ENCODE measurements at regions not wholly inside any gene's neighbourhood (a gene's known extent, or its start where the extent isn't known, plus 50 kb on each side); places are given as distances from the start of the nearest gene placed in this dataset.

- Mint-ChIP-seq H3K9me3 (no peaks in the 10 kb centered on the region), H3K4me3 (no peak overlapping the region), H3K36me3 (ENCODE audit: insufficient read depth in 1 of 3, low read depth in 3 of 3) (no peaks in the 10 kb centered on the region), H3K27me3 (ENCODE audit: low read depth) (no peaks in the 10 kb centered on the region; the same call in 1 of the 2 replicates), H3K4me1 (peaks cover 28 to 36% of the 10 kb centered on the region in 2 experiments), H3K27ac (no peak overlapping the region)
- WGBS (ENCODE audit: extremely low coverage, insufficient read length, low lambda C conversion rate), result no CpG with 5 or more reads among the region's 6 CpGs
- Histone ChIP-seq H2BK20ac (ENCODE audit: low read depth, low read length, poor library complexity, severe bottlenecking) (no peak overlapping the region), H3K9ac (ENCODE audit: extremely low read depth, insufficient read length, low read length) (no peak overlapping the region), H3K79me2 (ENCODE audit: insufficient read depth, low read length) (no peaks in the 10 kb centered on the region), H2AFZ (ENCODE audit: low read length) (no peak overlapping the region), H3K56ac (ENCODE audit: insufficient read length, low read depth, low read length) (no peak overlapping the region), H4K91ac (ENCODE audit: insufficient read length, low read depth, low read length) (no peak overlapping the region), H3K14ac (ENCODE audit: insufficient read depth, low read length) (no peak overlapping the region), H2BK120ac (ENCODE audit: low read depth, low read length, poor library complexity, severe bottlenecking) (no peak overlapping the region), H3K23me2 (ENCODE audit: insufficient read length, low read depth, low read length, poor library complexity, severe bottlenecking) (no peaks in the 10 kb centered on the region), H3K4me2 (ENCODE audit: insufficient read depth, insufficient read length, low read length) (no peak overlapping the region), H2BK12ac (ENCODE audit: insufficient read length, low read depth, low read length) (no peak overlapping the region), H3K4me1 (ENCODE audit: insufficient read depth, low read length) (peaks cover 8% of the 10 kb centered on the region; the same call in 1 of the 2 replicates), H3K9me3 (ENCODE audit: control insufficient read depth, low read depth, low read length) (no peaks in the 10 kb centered on the region), H3K27me3 (ENCODE audit: insufficient read depth, low read length) (no peaks in the 10 kb centered on the region), H2BK15ac (ENCODE audit: low read depth, low read length) (no peak overlapping the region), H4K20me1 (ENCODE audit: control insufficient read depth, insufficient read depth, insufficient read length) (no peaks in the 10 kb centered on the region), H4K8ac (replicated peaks; ENCODE audit: insufficient read length, low read depth, low read length) (no peak overlapping the region), H3K79me1 (ENCODE audit: insufficient read depth, low read depth, low read length, poor library complexity, severe bottlenecking) (no peaks in the 10 kb centered on the region), H3K4ac (ENCODE audit: low read depth, low read length) (no peak overlapping the region), H2AK5ac (ENCODE audit: insufficient read length, low read length) (no peak overlapping the region), H3T11ph (ENCODE audit: low read length) (no peak overlapping the region), H3K18ac (ENCODE audit: insufficient read length, low read depth, low read length) (no peak overlapping the region), H3K23ac (ENCODE audit: insufficient read length, low read depth, low read length) (no peak overlapping the region), H3K27ac (ENCODE audit: insufficient read length, low read depth, low read length) (no peak overlapping the region), H2BK5ac (ENCODE audit: insufficient read length, low read length) (no peak overlapping the region), H4K5ac (ENCODE audit: insufficient read length, low read depth, low read length) (no peak overlapping the region)
- TF ChIP-seq CTCF (conservative IDR thresholded peaks at IDR 0.05), result no peak
- no peak for DNase-seq
Measured at GRCh38 chr16:13553453-13553985, 366.4 kb upstream of the ERCC4 start.
